PC-9 (cell line): ENCODE measurements at regions not wholly inside any gene's neighbourhood (a gene's known extent, or its start where the extent isn't known, plus 50 kb on each side); places are given as distances from the start of the nearest gene placed in this dataset.

Experiments
- BruUV-seq: library from RNA; stranded (reverse); fragments of 400-500 nt; replicated peaks from 2 replicates; lab custom pipeline; 2021; lab: Mats Ljungman, UMichigan
- CTCF ChIA-PET: fragments of 300-600 bp; sonication (Branson Sonifier 250); formaldehyde crosslinking; loops from one replicate; lab custom pipeline; 2022; ENCODE audit warnings: antibody characterized with exemption; lab: Charles Lee
- POLR2A ChIA-PET: fragments of 300-600 bp; sonication (Branson Sonifier 250); formaldehyde crosslinking; loops from one replicate; lab custom pipeline; 2022; ENCODE audit warnings: antibody characterized with exemption; ENCODE audit not compliant: unreplicated experiment; lab: Charles Lee
- DNase-seq, 2 experiments: peaks; one replicate each; pipeline versions ENCODE4 v3.0.0 to v3.0.0-alpha.2; 2015 to 2022; ENCODE audit warnings: mixed read lengths in 1 of 2
- H2AFZ ChIP-seq: fragments of 200-600 bp; sonication (generic); 2 replicates; pipeline ENCODE4 v1.8.1; 2017; ENCODE audit warnings: antibody characterized with exemption
- H3F3A ChIP-seq: fragments of 200-600 bp; sonication (generic); 2 replicates; pipeline ENCODE4 v1.8.1; 2017; ENCODE audit warnings: antibody characterized with exemption, mild to moderate bottlenecking, low read depth; ENCODE audit not compliant: insufficient read depth
- H3K27ac ChIP-seq: fragments of 200-600 bp; sonication (generic); 2 replicates; pipeline ENCODE4 v1.6.1; 2016; ENCODE audit warnings: mixed run types
- H3K27me3 ChIP-seq: fragments of 200-600 bp; sonication (generic); 2 replicates; pipeline ENCODE4 v1.6.1; 2016; ENCODE audit warnings: low read depth, mixed run types; ENCODE audit not compliant: insufficient read depth
- H3K36me3 ChIP-seq: fragments of 200-600 bp; sonication (generic); 2 replicates; pipeline ENCODE4 v1.6.1; 2016; ENCODE audit warnings: low read depth, mixed run types
- H3K4me1 ChIP-seq: fragments of 200-600 bp; sonication (generic); replicated peaks from 2 replicates; pipeline ENCODE4 v1.6.1; 2016; ENCODE audit warnings: mixed run types; ENCODE audit not compliant: insufficient read depth
- H3K4me2 ChIP-seq: fragments of 200-600 bp; sonication (generic); 2 replicates; pipeline ENCODE4 v1.6.1; 2017; ENCODE audit warnings: mixed run types
- H3K4me3 ChIP-seq: fragments of 200-600 bp; sonication (generic); 2 replicates; pipeline ENCODE4 v1.6.1; 2016; ENCODE audit warnings: mixed run types
- H3K79me2 ChIP-seq: fragments of 200-600 bp; sonication (generic); 2 replicates; pipeline ENCODE4 v1.6.1; 2017; ENCODE audit warnings: low read depth, mixed run types
- H3K9me2 ChIP-seq: fragments of 200-600 bp; sonication (generic); 2 replicates; pipeline ENCODE4 v1.8.1; 2017; ENCODE audit warnings: mild to moderate bottlenecking; ENCODE audit not compliant: insufficient read depth
- H3K9me3 ChIP-seq: fragments of 200-600 bp; sonication (generic); 2 replicates; pipeline ENCODE4 v1.8.1; 2016; ENCODE audit warnings: low read depth; ENCODE audit not compliant: insufficient read depth
- H4K20me1 ChIP-seq: fragments of 200-600 bp; sonication (generic); 2 replicates; pipeline ENCODE4 v1.8.1; 2017; ENCODE audit not compliant: insufficient read depth
- EZH2 ChIP-seq: fragments of 200-600 bp; sonication (generic); IDR thresholded peaks from 2 replicates; pipeline ENCODE4 v1.8.0; 2017; ENCODE audit warnings: antibody characterized with exemption, low read depth
- intact Hi-C: fragments of 100-400 bp; cut with micrococcal nuclease; formaldehyde crosslinking; loops from one replicate; pipeline ENCODE4 v1.10.0; 2022; ENCODE audit not compliant: unreplicated experiment
- TF ChIP-seq, protein P1 (sequence below): fragments of 200-600 bp; sonication (generic); conservative IDR thresholded peaks from 2 replicates; pipeline ENCODE4 v1.6.1; 2017; ENCODE audit warnings: mixed run types, antibody characterized with exemption, mild to moderate bottlenecking, moderate library complexity

DNA sequence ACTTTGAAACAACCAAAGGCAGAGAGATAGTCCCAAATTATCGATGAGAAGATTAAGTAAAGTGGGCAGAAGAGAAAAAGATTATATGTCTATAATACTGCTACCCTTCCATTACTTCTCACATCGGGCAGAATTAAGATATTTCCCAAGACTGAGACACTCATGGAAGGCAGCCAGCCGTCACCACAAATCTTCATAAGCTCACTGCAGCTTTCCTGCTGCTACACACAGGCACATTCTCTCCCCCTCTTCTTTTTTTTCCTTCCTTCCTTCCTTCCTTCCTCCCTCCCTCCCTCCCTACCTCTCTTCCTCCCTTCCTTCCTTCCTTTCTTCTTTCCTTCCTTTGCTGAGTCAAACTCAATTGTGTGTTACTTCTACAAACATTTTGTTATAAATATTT lies 58.7 kb upstream of the SPATA31C2 start:
- no peaks in the 10 kb centered on the region for H3K9me2 ChIP-seq
- ChIA-PET POLR2A (interaction anchor here (1.1 to 1.8 kb wide), 2 partner anchors 59 to 74 kb away, joined by 16 to 21 read pairs; no protein-coding TSS in a partner anchor), CTCF (interaction anchor here (0.6 to 1.1 kb wide), 2 partner anchors 223 to 581 kb away, joined by 3 read pairs; partner anchors contain the start of gene CDK20)
- no peaks in the 10 kb centered on the region for H3K36me3 ChIP-seq
- intact Hi-C loops, result loop anchor here (5.0 kb wide), 1 partner anchor 145 kb away; no protein-coding TSS in a partner anchor
- no peaks in the 10 kb centered on the region for H3K9me3 ChIP-seq
- H4K20me1 ChIP-seq, result no peaks in the 10 kb centered on the region
- peak overlapping the region; percentile 27; the same call in 1 of the 2 replicates for H3K4me3 ChIP-seq
- no peak for TF ChIP-seq EZH2
- TF ChIP-seq, protein P1, sequence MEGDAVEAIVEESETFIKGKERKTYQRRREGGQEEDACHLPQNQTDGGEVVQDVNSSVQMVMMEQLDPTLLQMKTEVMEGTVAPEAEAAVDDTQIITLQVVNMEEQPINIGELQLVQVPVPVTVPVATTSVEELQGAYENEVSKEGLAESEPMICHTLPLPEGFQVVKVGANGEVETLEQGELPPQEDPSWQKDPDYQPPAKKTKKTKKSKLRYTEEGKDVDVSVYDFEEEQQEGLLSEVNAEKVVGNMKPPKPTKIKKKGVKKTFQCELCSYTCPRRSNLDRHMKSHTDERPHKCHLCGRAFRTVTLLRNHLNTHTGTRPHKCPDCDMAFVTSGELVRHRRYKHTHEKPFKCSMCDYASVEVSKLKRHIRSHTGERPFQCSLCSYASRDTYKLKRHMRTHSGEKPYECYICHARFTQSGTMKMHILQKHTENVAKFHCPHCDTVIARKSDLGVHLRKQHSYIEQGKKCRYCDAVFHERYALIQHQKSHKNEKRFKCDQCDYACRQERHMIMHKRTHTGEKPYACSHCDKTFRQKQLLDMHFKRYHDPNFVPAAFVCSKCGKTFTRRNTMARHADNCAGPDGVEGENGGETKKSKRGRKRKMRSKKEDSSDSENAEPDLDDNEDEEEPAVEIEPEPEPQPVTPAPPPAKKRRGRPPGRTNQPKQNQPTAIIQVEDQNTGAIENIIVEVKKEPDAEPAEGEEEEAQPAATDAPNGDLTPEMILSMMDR, result no peak
- H3K4me2 ChIP-seq, result peak overlapping the region; percentile 77
- peaks cover 38% of the 10 kb centered on the region for H3F3A ChIP-seq
- H3K79me2 ChIP-seq, result no peaks in the 10 kb centered on the region
- H2AFZ ChIP-seq, result peak overlapping the region; percentile 34; the same call in 1 of the 2 replicates
- peak; percentile 37 to 66 for DNase-seq
- H3K4me1 ChIP-seq, result peaks cover 47% of the 10 kb centered on the region
- H3K27me3 ChIP-seq, result no peaks in the 10 kb centered on the region
- H3K27ac ChIP-seq, result peak overlapping the region; percentile 96
- no TSS peak for BruUV-seq

DNA sequence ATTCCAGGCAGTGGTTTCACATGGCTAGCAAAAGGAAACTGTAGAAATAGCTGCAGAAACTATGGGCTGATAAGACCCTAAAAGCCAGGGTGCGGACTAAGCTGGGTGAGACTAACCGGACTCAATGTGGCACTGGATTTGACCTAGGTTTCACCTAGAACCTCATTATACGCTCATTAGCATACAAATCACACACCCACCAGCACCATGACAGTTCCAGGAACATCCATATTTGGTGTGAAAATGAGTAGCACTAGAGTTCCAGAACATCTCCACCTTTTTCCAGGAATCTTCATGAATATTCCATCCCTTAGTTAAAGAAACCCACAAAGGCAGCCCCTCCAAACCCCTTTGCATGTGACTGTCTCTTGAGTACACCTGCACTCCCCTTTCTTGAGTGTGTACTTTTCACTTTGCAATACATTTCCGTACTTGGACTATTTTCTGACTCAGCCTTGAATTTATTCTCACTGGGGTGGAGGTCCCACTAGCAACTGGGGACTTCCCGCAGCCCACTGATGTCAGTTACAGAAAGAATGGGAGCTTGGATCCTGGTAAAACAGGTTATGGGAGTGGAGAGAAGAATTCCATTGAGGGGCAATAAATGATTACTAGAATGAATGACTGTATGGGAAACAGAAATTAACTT lies 58.0 kb upstream of the SPATA31C2 start:
- TF ChIP-seq, protein P1, result no peak
- TF ChIP-seq EZH2, result no peak
- Histone ChIP-seq H3K9me2 (no peaks in the 10 kb centered on the region), H3K27me3 (no peaks in the 10 kb centered on the region), H3K79me2 (no peaks in the 10 kb centered on the region), H3K4me1 (peaks cover 47% of the 10 kb centered on the region), H3K4me3 (peak overlapping the region; percentile 27; the same call in 1 of the 2 replicates), H3K27ac (peak overlapping the region; percentile 96), H2AFZ (peak overlapping the region; percentile 34; the same call in 1 of the 2 replicates), H3K9me3 (no peaks in the 10 kb centered on the region), H3K4me2 (peak overlapping the region; percentile 77), H3F3A (peaks cover 38% of the 10 kb centered on the region), H3K36me3 (no peaks in the 10 kb centered on the region), H4K20me1 (no peaks in the 10 kb centered on the region)
- no TSS peak for BruUV-seq
- peak; percentile 35 to 87 for DNase-seq
- CTCF ChIA-PET, result interaction anchor here (1.1 kb wide), 1 partner anchor 222 kb away, joined by 3 read pairs; the partner anchor contains the start of gene CDK20
- POLR2A ChIA-PET, result no interaction called here
- intact Hi-C loops, result loop anchor here (5.0 kb wide), 1 partner anchor 146 kb away; no protein-coding TSS in a partner anchor

DNA sequence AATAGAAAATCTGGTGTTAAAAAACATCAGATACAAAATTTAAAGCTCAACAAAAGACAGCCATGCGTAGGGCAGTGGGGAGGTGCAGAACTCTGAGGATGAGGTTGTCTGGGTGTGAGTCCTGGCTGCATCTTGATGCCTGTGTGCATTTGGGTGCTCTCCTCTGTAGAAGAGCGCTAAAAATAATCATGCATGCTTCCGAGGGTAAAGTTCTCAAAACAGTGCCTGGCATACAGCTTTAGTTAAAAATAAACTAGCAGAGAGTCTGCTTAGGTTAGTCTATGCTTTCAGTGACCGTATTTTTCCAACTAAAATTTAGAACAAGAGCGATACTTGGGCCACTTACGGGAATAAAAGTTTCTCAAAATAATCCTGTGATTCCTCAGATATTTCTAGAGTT lies 55.5 kb upstream of the SPATA31C2 start:
- H3K27ac ChIP-seq, result no peak overlapping the region
- POLR2A ChIA-PET, result interaction anchor here (0.7 kb wide), 1 partner anchor 1812 kb away, joined by 3 read pairs; no protein-coding TSS in a partner anchor

More for the DNA sequence above, 55.5 kb upstream of the SPATA31C2 start:
- Histone ChIP-seq H3K4me1 (peaks cover 36% of the 10 kb centered on the region), H3K27me3 (no peaks in the 10 kb centered on the region), H2AFZ (no peak overlapping the region), H3K36me3 (no peaks in the 10 kb centered on the region), H3K9me3 (no peaks in the 10 kb centered on the region), H3K4me2 (no peak overlapping the region), H3K79me2 (no peaks in the 10 kb centered on the region), H4K20me1 (no peaks in the 10 kb centered on the region), H3F3A (peaks cover 26% of the 10 kb centered on the region), H3K9me2 (no peaks in the 10 kb centered on the region), H3K4me3 (no peak overlapping the region)
- TF ChIP-seq EZH2, result no peak
- TF ChIP-seq, protein P1, result no peak
- no TSS peak for BruUV-seq
- CTCF ChIA-PET, result no interaction called here
- no peak for DNase-seq
- intact Hi-C loops, result no loop called here
